NCI-H510A treated with DMSO at 0.1 percent for 48 hours (cell line): ENCODE measurements at regions not wholly inside any gene's neighbourhood (a gene's known extent, or its start where the extent isn't known, plus 50 kb on each side); places are given as distances from the start of the nearest gene placed in this dataset.
"Not testable (repeated sequence)": the region's sequence is repeated elsewhere in the genome, so short reads cannot be mapped to it uniquely, and the experiment has no call there.

Experiments
- DNase-seq: peaks from one replicate; lab custom pipeline; 2025; lab: John Stamatoyannopoulos, UW

DNA sequence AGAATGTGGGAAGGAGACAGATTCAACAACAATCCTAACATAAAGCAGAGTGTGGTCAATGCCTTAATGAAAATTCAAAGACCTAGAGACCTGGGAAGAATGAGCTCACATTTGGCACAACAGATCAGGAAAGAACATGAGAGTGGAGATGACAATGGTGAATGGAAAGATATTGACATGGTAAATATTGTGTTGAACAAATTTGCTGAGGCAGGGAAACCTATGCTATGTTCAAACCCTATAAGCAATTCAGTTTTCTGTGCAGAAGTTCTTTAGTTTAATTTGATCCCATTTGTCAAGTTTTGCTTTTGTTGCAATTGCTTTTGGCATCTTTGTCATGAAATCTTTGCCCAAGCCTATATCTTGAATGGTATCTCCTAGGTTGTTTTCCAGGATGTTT is 199.4 kb upstream of the LRRTM4 start:
- no peak for DNase-seq

GRCh38 chr2:77725045-77725444 is 202.9 kb upstream of the LRRTM4 start:
- no peak for DNase-seq

DNA sequence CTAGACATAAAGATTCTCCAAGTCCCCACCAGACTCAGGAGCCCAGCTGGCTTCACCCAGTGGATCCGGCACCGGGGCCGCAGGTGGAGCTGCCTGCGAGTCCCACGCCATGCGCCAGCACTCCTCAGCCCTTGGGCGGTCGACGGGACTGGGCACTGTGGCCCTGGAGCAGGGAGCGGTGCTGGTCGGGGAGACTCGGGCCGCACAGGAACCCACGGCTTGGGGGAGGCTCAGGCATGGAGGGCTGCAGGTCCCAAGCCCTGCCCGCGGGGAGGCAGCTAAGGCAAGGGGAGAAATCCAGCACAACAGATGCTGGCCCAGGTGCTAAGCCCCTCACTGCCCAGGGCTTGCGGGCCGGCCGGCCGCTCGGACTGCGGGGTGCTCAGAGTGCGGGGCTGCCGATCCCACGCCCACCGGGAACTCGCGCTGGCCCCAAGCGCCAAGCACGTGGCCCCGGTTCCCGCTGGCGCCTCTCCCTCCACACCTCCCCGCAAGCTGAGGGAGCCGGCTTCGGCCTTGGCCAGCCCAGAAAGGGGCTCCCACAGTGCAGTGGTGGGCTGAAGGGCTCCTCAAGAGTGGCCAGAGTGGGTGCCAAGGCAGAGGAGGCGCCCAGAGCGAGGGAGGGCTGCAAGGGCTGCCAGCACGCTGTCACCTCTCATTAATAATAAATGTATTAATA is 212.6 kb upstream of the LRRTM4 start:
- DNase-seq = not testable (repeated sequence)

GRCh38 chr2:77737236-77737635 is 215.1 kb upstream of the LRRTM4 start:
- no peak for DNase-seq

DNA sequence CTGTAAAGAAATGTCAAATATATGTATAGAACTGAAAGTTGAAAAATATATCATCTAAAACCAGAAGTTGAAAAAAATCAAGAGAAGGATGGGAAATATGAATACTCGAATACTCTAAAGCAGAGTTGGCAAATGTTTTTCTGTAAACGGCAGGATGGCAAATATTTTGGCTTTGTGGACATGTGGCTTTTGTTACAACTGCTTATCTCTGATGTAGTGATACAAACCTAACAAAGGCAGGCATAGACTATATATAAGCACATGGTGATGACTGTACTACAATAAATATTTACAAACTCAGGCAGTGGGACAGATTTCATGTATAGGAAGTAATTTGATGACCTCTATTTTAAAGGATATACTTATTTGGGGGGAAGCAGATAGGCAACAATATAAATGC is 224.6 kb upstream of the LRRTM4 start:
- no peak for DNase-seq

DNA sequence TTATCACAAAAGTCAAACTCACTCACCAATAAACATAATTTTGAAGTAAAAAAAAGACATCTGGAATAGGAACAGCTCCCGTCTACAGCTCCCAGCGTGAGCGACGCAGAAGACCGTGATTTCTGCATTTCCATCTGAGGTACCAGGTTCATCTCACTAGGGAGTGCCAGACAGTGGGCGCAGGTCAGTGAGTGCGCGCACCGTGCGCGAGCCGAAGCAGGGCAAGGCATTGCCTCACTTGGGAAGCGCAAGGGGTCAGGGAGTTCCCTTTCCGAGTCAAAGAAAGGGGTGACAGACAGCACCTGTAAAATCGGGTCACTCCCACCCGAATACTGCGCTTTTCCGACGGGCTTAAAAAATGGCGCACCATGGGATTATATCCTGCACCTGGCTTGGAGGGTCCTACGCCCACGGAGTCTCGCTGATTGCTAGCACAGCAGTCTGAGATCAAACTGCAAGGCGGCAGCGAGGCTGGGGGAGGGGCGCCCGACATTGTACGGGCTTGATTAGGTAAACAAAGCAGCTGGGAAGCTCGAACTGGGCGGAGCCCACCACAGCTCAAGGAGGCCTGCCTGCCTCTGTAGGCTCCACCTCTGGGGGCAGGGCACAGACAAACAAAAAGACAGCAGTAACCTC is 231.7 kb upstream of the LRRTM4 start:
- not testable (repeated sequence) for DNase-seq

GRCh38 chr2:77767388-77768076 is 245.4 kb upstream of the LRRTM4 start:
- DNase-seq = no peak

- DNase-seq = no peak
Observed at GRCh38 chr2:77768508-77768907, 246.3 kb upstream of the LRRTM4 start.

DNA sequence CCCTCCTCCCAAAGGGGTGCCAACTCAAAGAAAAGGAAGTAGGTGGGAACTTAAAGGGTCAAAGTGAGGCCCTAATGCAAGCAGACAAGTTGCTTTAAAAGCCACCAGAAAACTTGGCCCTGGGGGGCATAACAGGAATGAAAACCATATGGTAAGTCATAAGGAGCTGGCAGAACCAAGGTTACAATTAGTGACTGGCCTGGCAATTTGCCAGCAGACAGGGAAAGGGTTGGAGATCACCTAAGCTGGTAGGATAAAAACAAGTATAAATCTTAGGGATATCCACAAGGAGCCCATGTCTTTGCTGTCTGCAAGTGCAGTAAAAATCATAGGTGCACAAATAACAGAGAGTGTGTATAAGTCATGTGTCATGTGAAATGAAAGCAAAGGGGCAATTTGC is 256.7 kb upstream of the LRRTM4 start:
- DNase-seq = no peak

DNA sequence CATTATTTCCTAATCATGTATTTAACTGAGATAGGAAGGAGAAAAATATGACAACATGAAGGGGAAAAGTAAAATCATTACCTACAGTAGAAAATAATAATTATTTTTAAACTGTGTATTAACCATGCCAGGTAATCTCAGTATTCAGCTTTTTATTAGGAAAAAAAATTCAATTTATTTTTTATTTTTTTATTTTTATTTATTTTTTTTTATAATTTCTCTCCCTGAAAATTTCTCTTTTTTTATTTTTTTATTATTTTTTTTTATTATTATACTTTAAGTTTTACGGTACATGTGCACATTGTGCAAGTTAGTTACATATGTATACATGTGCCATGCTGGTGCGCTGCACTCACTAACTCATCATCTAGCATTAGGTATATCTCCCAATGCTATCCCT is 271.3 kb upstream of the LRRTM4 start:
- not testable (repeated sequence) for DNase-seq

DNA sequence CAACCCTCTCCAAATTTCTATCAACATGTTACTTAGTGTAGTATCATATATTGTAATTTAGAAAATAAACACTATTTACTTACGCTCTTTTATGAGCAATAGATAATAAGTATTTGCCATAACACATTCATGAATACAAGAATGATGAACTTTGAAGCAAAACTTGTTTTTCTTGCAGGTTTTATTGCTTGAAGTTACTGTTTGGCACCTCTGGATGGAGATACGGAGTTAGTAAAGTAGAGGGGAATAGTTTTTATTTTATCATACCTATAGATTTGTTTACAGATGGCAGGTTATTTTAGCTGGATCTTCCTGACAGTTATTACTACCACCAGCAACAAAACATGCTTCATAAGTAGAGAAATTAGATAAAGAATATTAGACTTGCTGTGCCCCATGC is 274.2 kb upstream of the LRRTM4 start:
- no peak for DNase-seq

DNA sequence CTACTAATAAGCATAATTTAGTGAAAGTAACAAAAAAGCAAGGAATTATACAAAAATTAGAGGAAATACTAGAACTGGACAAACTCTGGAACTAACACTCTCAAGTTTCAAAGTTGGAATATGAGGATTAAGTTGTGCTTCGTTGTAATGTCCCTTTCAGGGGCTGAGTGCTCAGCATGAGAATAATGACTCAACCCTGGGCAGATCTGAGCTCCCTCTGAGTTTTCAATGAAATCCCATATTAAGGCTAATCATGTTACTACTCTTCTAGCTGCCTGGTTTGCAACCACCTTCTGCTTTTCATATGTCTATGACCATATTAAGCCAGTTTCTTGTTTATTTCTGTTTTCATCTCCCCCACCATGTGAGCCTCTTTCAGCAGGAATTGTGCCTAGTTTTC is 274.9 kb upstream of the LRRTM4 start:
- DNase-seq = no peak

DNA sequence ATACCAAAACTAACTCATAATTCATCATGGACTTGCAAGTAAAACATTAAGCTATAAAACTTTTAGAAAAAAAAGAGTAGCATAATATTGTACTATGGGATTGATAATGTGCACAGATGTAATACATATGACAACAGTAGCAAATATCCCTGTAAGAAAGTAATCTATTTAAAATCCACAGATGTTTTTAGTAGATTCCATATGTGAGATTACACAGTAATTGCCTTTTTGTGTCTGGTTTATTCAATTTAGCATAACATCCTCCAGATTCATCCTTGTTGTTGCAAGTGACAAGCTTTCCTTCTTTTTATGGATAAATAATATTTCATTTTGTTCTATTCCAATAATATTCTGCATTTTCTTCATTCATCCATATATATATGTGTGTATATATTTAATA is 278.2 kb upstream of the LRRTM4 start:
- DNase-seq = no peak

DNA sequence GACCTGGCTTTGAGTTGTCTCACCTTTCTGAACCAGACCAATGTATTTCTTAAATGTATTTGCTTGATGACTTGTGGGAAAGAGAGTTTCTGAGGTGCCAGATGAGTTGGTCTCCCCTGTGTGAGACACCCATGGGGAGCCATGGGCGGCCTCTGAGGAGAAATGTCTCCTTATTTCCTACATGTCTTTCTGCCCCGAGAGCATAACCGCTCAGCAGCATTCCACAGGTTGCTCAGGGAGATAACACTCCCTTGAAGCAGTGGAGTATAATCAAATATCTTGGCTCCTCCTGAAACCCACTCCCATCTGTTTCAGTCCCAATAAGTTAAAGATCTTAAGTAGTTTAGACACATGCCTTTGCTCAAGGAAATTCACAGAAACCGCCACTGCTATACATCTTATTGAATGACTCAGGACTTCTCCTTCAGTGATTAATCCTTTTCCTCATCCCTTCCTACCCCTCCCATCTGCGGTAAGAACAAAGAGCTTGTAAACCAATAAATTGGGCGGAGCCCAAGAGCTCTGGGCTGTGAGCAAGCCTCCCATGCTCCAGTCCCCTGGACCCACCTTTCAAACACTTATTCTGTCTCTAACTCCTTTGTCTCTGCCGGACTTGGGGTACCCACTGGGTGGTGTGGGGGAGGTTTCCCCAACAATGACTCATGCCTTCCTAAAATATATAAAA is 285.5 kb upstream of the LRRTM4 start:
- DNase-seq = no peak

- DNase-seq = no peak
Observed at GRCh38 chr2:77808599-77808998, 286.4 kb upstream of the LRRTM4 start.

- DNase-seq = no peak
Observed at GRCh38 chr2:77813599-77813998, 291.4 kb upstream of the LRRTM4 start.

GRCh38 chr2:77816618-77817017 is 294.4 kb upstream of the LRRTM4 start:
- DNase-seq = no peak

GRCh38 chr2:77818186-77818585 is 296.0 kb upstream of the LRRTM4 start:
- DNase-seq = no peak

- DNase-seq = no peak
Observed at GRCh38 chr2:77823028-77823427, 300.9 kb upstream of the LRRTM4 start.

DNA sequence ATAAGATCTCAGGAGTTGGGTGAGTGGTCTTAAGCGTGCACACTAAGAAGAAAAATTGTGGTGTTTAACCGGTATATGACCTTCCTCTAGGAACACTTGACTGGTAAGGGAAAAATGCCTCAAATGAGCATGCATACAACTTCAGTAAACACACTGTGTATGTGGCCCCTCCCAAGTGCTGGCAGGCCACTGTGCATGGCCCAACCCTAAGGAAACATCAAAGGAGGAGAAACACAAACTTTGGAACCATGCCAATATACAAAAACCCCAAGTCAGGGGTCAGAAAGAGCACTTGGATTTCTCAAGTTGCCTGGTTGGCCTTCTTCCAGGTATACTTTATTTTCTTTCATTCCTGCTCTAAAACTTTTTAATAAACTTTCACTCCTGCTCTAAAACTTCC is 308.9 kb upstream of the LRRTM4 start:
- no peak for DNase-seq

DNA sequence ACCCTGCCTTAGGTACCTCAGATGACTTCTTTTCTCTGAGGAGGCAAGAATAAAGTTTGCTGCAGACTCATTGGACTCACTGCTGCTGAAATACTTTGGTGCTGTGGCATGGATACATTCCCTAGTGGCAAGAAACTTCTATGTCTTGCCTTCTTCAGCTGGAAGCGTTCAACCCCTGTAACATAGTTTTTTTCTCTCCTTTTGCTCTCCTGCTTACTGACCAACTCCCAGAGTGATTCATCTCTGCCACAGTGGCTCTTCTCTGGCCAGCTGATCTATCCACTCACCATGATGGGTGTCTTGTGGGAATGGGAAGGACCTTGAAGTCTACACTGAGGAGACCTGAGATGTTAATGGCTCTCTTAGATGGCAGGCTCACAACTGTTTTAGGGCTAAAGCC is 309.3 kb upstream of the LRRTM4 start:
- DNase-seq = no peak

DNA sequence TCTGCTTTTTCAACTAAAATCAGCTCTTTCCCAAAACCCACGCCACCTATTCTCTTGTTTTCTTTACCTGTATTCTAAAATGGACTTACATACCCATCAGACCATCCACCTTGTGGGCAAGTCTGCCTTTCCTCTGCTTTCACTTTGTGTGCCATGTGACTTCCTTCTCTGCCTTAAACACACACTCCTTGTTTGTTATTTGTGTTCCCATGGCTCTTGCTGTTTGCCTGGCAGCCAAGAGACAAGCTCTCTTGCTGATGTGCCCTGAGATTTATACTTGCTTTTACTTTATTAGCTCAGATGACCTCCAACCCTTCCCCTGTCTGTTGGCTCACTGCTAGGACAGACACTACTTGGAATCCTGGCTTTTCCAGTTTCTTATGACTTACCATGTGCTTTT is 309.7 kb upstream of the LRRTM4 start:
- no peak for DNase-seq
